SK-N-SH (cell line): ENCODE measurements at regions not wholly inside any gene's neighbourhood (a gene's known extent, or its start where the extent isn't known, plus 50 kb on each side); places are given as distances from the start of the nearest gene placed in this dataset.

ENCODE experiments used
- CTCF ChIP-seq: fragments of 200-600 bp; sonication (generic); IDR thresholded peaks from 2 replicates; pipeline ENCODE4 v1.6.1; 2017; ENCODE audit warnings: antibody characterized with exemption, mild to moderate bottlenecking, moderate library complexity
- EZH2phosphoT487 ChIP-seq: fragments of 200-600 bp; sonication (generic); IDR thresholded peaks from 2 replicates; pipeline ENCODE4 v1.6.1; 2017; ENCODE audit warnings: low read depth, mixed run types, mild to moderate bottlenecking, antibody characterized with exemption, moderate library complexity, borderline replicate concordance
- GABPA ChIP-seq: IDR thresholded peaks from 2 replicates; pipeline ENCODE4 v1.4.0; 2012; ENCODE audit warnings: low read depth, mild to moderate bottlenecking
- POLR2AphosphoS5 ChIP-seq: IDR thresholded peaks from 2 replicates; pipeline ENCODE4 v1.6.1; 2012; ENCODE audit warnings: low read depth, low read length
- RXRA ChIP-seq: IDR thresholded peaks from 2 replicates; pipeline ENCODE4 v1.4.0; 2012; ENCODE audit warnings: low read depth, mild to moderate bottlenecking, borderline replicate concordance
- SMC3 ChIP-seq: IDR thresholded peaks from 2 replicates; pipeline ENCODE4 v1.6.1; 2012; ENCODE audit warnings: low read depth, low read length, improper control_type of control experiment
- TCF12 ChIP-seq: IDR thresholded peaks from 2 replicates; pipeline ENCODE4 v1.4.0; 2012

GRCh38 chr2:83003555-83003954 is 1455.5 kb downstream of the SUCLG1 start:
- TF ChIP-seq CTCF (no peak), POLR2AphosphoS5 (no peak), SMC3 (no peak), RXRA (no peak), GABPA (no peak), TCF12 (no peak), EZH2phosphoT487 (no peak)
